ENCODE measurements at regions not wholly inside any gene's neighbourhood (a gene's known extent, or its start where the extent isn't known, plus 50 kb on each side); places are given as distances from the start of the nearest gene placed in this dataset.
A peak's percentile ranks its signal among the peaks of the same experiment; 100 is the strongest.

DNA sequence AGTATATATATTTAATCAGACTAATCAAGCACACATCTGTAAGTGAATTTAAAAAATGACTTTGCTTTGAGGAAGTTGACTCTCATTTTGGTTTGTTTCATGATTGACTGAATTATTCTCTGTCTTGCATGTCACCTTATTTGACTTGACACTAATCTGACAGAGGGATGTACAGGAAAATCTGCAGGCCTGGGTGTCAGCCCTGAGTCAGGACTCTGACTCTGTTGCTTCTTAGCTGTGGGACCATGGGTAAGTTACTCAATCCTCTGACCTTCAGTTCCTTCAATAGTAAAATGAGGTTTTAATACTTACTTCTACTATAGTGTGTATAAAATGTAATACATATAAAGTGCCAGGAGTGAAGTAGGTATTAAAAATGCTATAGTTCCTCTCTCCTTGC, 415.9 kb downstream of the ARHGEF28 start:
- no peak for DNase-seq (ENCODE audit: low read depth)
- TF ChIP-seq, protein P1, sequence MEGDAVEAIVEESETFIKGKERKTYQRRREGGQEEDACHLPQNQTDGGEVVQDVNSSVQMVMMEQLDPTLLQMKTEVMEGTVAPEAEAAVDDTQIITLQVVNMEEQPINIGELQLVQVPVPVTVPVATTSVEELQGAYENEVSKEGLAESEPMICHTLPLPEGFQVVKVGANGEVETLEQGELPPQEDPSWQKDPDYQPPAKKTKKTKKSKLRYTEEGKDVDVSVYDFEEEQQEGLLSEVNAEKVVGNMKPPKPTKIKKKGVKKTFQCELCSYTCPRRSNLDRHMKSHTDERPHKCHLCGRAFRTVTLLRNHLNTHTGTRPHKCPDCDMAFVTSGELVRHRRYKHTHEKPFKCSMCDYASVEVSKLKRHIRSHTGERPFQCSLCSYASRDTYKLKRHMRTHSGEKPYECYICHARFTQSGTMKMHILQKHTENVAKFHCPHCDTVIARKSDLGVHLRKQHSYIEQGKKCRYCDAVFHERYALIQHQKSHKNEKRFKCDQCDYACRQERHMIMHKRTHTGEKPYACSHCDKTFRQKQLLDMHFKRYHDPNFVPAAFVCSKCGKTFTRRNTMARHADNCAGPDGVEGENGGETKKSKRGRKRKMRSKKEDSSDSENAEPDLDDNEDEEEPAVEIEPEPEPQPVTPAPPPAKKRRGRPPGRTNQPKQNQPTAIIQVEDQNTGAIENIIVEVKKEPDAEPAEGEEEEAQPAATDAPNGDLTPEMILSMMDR (IDR thresholded peaks at IDR 0.05; ENCODE audit: low read depth, low read length, missing control alignments), result no peak
- H3K4me3 ChIP-seq (ENCODE audit: low read depth, low read length), result no peak overlapping the region
- in situ Hi-C loops (cut with HindIII; ENCODE audit: low sequenced_read_pairs), result no loop called here

DNA sequence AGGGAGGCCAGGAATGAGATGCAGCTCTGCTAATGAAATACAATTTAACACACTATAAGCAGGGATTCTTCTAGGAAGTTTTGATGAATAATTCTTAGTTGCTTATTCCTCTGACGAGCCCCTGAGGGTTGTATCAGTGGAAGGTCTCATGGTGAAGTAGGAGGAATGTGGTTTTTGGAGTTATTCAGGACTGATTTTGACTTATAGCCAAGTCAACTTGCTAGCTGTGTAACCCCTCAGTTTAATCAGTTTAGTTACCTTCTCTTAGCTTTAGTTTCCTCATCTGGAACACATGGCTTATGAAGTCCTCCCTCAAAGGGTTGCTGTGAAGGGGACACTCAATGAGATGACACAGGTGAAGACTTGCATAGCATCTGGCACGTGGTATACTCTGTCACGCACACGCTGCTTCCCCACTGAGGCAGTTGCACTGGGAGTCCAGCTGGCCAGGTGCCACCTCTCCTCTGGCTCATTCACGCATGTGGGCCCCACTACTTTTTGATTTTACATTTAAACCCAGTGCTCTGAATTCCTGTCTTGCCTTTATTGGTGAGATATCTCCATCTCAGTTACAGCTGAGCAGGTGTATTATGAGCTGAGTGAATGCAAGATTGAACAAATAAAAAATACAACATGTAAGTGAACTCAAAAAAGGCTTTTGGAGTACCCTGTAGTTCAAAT, 415.0 kb downstream of the ARHGEF28 start:
- DNase-seq (ENCODE audit: low read depth), result no peak
- no peak overlapping the region for H3K4me3 ChIP-seq (ENCODE audit: low read depth, low read length)
- in situ Hi-C loops (cut with HindIII; ENCODE audit: low sequenced_read_pairs), result no loop called here
- TF ChIP-seq, protein P1 (IDR thresholded peaks at IDR 0.05; ENCODE audit: low read depth, low read length, missing control alignments), result no peak

DNA sequence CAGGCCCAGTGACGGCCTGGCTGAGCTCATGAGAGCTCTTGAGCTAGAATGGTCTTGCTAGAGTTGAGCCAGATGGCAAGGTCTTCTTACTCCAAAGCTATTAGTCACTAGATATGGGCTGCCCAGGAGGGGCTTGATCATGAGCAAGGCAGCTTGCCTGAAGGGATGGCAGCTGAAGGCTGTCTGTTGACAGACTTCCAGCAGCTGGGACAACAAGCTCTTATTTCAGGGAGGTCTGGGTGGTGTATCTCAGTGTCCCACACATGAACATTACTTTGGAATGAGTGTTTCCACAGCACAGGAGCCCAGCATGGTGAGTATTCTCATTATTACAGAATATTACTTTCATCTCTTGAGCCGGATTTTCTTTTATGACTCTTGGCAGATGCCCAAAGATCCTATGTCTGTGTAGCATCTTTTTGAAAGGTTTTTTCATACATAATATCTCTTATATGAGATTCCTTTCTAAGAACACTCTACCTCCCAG, 414.1 kb downstream of the ARHGEF28 start:
- no peak overlapping the region for H3K4me3 ChIP-seq (ENCODE audit: low read depth, low read length)
- TF ChIP-seq, protein P1 (IDR thresholded peaks at IDR 0.05; ENCODE audit: low read depth, low read length, missing control alignments), result no peak
- in situ Hi-C loops (cut with HindIII; ENCODE audit: low sequenced_read_pairs), result no loop called here
- no peak for DNase-seq (ENCODE audit: low read depth)

DNA sequence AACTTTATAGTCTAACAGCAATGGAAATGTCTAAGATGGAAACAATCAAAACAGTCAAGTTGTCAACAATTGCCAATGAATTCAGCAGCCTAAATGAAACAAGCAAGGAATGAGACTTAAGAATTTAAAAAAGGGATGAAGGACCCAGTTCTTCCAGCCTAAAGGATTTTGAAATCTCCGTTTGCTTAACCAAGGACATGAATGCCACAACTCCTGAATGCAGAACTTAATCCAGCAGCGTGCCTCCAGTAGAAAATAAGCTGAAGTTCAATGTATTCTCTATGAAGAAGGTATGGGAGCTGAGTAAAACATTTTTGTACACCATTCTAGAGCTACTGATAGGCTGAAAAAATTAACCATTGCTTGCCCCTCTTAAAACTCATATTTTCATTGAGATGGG, 411.3 kb downstream of the ARHGEF28 start:
- TF ChIP-seq, protein P1 (IDR thresholded peaks at IDR 0.05; ENCODE audit: low read depth, low read length, missing control alignments), result no peak
- H3K4me3 ChIP-seq (ENCODE audit: low read depth, low read length), result no peak overlapping the region
- DNase-seq (ENCODE audit: low read depth), result no peak
- in situ Hi-C loops (cut with HindIII; ENCODE audit: low sequenced_read_pairs), result no loop called here

DNA sequence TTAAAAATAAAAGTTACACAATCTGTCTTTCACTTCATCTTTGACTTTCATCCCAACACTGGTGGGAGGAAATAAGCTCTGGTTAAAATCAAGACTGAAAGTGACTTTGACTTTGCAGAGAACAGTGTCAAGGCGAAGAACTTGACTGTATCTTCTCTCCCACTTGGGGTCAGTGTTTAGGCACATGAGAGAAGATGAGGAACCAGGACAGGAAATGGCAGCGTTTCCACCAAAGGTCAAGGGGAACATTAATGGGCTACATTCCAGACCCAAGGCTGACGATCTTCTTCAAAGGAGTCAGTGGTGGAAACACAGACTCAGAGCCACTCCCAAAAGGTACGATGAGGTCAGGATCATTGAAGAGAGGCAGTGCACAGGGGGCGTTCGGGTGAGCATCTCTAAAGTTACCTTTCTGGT, 409.5 kb downstream of the ARHGEF28 start:
- peak; percentile 47 for DNase-seq (ENCODE audit: low read depth)
- in situ Hi-C loops (cut with HindIII; ENCODE audit: low sequenced_read_pairs), result no loop called here
- TF ChIP-seq, protein P1 (IDR thresholded peaks at IDR 0.05; ENCODE audit: low read depth, low read length, missing control alignments), result peak; percentile 50
- no peak overlapping the region for H3K4me3 ChIP-seq (ENCODE audit: low read depth, low read length)

DNA sequence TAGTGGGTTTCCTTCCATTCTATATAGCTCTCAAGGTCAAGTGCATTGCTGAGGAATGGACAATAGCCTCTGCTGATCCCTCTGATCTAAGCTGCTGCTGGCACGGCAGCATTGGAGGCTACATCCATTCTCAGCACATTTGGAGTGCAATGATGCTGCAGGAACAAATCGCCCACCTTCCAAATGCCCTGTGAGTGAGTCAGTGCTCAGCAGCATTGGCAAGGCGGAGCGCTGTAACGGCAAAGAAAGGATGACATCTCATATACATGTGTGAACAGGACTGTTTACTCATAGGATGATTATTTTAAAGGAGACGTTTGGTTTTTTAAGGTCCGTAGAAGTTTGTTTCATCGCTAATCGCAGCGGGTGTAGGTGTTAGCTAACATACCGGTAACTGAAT, 408.7 kb downstream of the ARHGEF28 start:
- TF ChIP-seq, protein P1 (IDR thresholded peaks at IDR 0.05; ENCODE audit: low read depth, low read length, missing control alignments), result no peak
- DNase-seq (ENCODE audit: low read depth), result peak; percentile 56
- no peak overlapping the region for H3K4me3 ChIP-seq (ENCODE audit: low read depth, low read length)
- in situ Hi-C loops (cut with HindIII; ENCODE audit: low sequenced_read_pairs), result no loop called here
